OCI-LY7 (cell line): ENCODE measurements at regions not wholly inside any gene's neighbourhood (a gene's known extent, or its start where the extent isn't known, plus 50 kb on each side); places are given as distances from the start of the nearest gene placed in this dataset.

Experiments used
- BruUV-seq: library from RNA; stranded (reverse); fragments of 400-500 nt; replicated peaks from 2 replicates; lab custom pipeline; 2021; lab: Mats Ljungman, UMichigan
- CTCF ChIA-PET: fragments of 300-600 bp; sonication (Branson Sonifier 250); formaldehyde crosslinking; loops from one replicate; lab custom pipeline; 2022; ENCODE audit warnings: antibody characterized with exemption; ENCODE audit not compliant: unreplicated experiment; lab: Charles Lee
- POLR2A ChIA-PET: fragments of 300-600 bp; sonication (Branson Sonifier 250); formaldehyde crosslinking; loops from one replicate; lab custom pipeline; 2022; ENCODE audit warnings: antibody characterized with exemption; lab: Charles Lee
- DNase-seq: peaks from one replicate; pipeline ENCODE4 v3.0.0-alpha.2; 2015; ENCODE audit warnings: low spot score
- H2AFZ ChIP-seq: fragments of 200-600 bp; sonication (generic), shearing (Covaris generic); 2 replicates; pipeline ENCODE4 v1.6.1; 2014; ENCODE audit warnings: mild to moderate bottlenecking, antibody characterized with exemption, low read length, moderate library complexity
- H3K27ac ChIP-seq: fragments of 200-600 bp; sonication (generic); 2 replicates; pipeline ENCODE4 v1.5.1; 2014; ENCODE audit warnings: mixed run types, low read depth, mild to moderate bottlenecking, moderate library complexity, low read length, inconsistent platforms; ENCODE audit not compliant: poor library complexity, severe bottlenecking
- H3K36me3 ChIP-seq: fragments of 200-600 bp; sonication (generic); 2 replicates; pipeline ENCODE4 v1.6.1; 2014; ENCODE audit warnings: mild to moderate bottlenecking, antibody characterized with exemption, low read length, moderate library complexity, mixed read lengths; ENCODE audit not compliant: insufficient read depth
- H3K4me1 ChIP-seq: fragments of 200-600 bp; sonication (generic); 2 replicates; pipeline ENCODE4 v1.5.1; 2014; ENCODE audit warnings: mild to moderate bottlenecking, low read length; ENCODE audit not compliant: insufficient read depth, poor library complexity, severe bottlenecking
- H3K4me2 ChIP-seq: fragments of 200-600 bp; sonication (generic); 2 replicates; pipeline ENCODE4 v1.6.1; 2014; ENCODE audit warnings: mild to moderate bottlenecking, low read length
- H3K4me3 ChIP-seq: fragments of 200-600 bp; sonication (generic); 2 replicates; pipeline ENCODE4 v1.5.1; 2014; ENCODE audit warnings: mild to moderate bottlenecking, low read depth, low read length; ENCODE audit not compliant: poor library complexity, severe bottlenecking
- H3K79me2 ChIP-seq: fragments of 200-600 bp; sonication (generic); 2 replicates; pipeline ENCODE4 v1.6.1; 2016; ENCODE audit warnings: low read depth, mild to moderate bottlenecking, low read length, moderate library complexity, mixed read lengths; ENCODE audit not compliant: insufficient read depth
- H3K9me2 ChIP-seq: fragments of 200-600 bp; sonication (generic); 2 replicates; pipeline ENCODE4 v1.6.1; 2016; ENCODE audit warnings: mild to moderate bottlenecking, low read length, mixed read lengths; ENCODE audit not compliant: insufficient read depth
- H3K9me3 ChIP-seq: fragments of 200-600 bp; sonication (generic); 2 replicates; pipeline ENCODE4 v1.6.1; 2014; ENCODE audit warnings: mild to moderate bottlenecking, mixed run types, low read length, mixed read lengths
- H4K20me1 ChIP-seq: fragments of 200-600 bp; sonication (generic); 2 replicates; pipeline ENCODE4 v1.6.1; 2014; ENCODE audit warnings: mild to moderate bottlenecking, antibody characterized with exemption, low read length, moderate library complexity, mixed read lengths; ENCODE audit not compliant: insufficient read depth
- CTCF ChIP-seq: fragments of 200-600 bp; sonication (generic); conservative IDR thresholded peaks from 2 replicates; pipeline ENCODE4 v1.5.1; 2014; ENCODE audit warnings: mild to moderate bottlenecking, antibody characterized with exemption, low read length, moderate library complexity, mixed read lengths
- EZH2phosphoT487 ChIP-seq: fragments of 200-600 bp; sonication (generic); IDR thresholded peaks from 2 replicates; pipeline ENCODE4 v1.6.1; 2018; ENCODE audit warnings: low read depth, borderline replicate concordance, mild to moderate bottlenecking, mixed run types, antibody characterized with exemption, low read length, moderate library complexity, mixed read lengths
- intact Hi-C: fragments of 100-400 bp; cut with micrococcal nuclease; formaldehyde crosslinking; loops from one replicate; pipeline ENCODE4 v1.10.0; 2022; ENCODE audit not compliant: unreplicated experiment

- TF ChIP-seq CTCF (no peak), EZH2phosphoT487 (no peak)
- H4K20me1 ChIP-seq = no peaks in the 10 kb centered on the region
- ChIA-PET POLR2A (interaction anchor here (0.6 to 1.0 kb wide), 2 partner anchors 22 to 103 kb away, joined by 3 read pairs; no protein-coding TSS in a partner anchor), CTCF (no interaction called here)
- no peak overlapping the region for H3K4me3 ChIP-seq
- no peak overlapping the region for H3K4me2 ChIP-seq
- no peaks in the 10 kb centered on the region for H3K4me1 ChIP-seq
- no peak overlapping the region for H3K27ac ChIP-seq
- no peaks in the 10 kb centered on the region for H3K9me3 ChIP-seq
- H2AFZ ChIP-seq = no peak overlapping the region
- no TSS peak for BruUV-seq
- intact Hi-C loops = no loop called here
- no peaks in the 10 kb centered on the region for H3K36me3 ChIP-seq
- no peaks in the 10 kb centered on the region for H3K79me2 ChIP-seq
- DNase-seq = no peak
- H3K9me2 ChIP-seq = no peaks in the 10 kb centered on the region
Measured at GRCh38 chr16:72680732-72681131, 367.2 kb downstream of the ZFHX3 start.

DNA sequence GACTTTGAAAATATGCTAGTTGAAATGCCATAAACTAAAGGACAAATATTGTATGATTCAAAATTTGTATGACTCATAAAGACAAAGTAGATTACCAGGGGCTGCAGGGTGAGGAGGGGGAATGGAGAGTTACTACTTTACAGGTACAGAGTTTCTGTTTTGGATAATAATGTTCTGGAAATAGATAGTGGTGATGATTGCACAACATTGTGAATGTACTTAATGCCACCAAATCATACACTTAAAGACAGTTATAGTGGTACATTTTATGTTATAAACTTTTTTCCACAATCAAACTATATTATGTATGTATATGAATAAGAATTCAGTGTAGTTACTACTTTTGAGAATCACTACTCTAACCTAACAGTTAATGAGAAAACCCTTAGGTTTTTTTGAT lies 368.1 kb downstream of the ZFHX3 start:
- ChIA-PET CTCF (no interaction called here), POLR2A (no interaction called here)
- no peaks in the 10 kb centered on the region for H4K20me1 ChIP-seq
- TF ChIP-seq EZH2phosphoT487 (no peak), CTCF (no peak)
- intact Hi-C loops = no loop called here
- no peak overlapping the region for H3K27ac ChIP-seq
- H3K36me3 ChIP-seq = no peaks in the 10 kb centered on the region
- no peaks in the 10 kb centered on the region for H3K9me2 ChIP-seq
- H3K9me3 ChIP-seq = no peaks in the 10 kb centered on the region
- H2AFZ ChIP-seq = no peak overlapping the region
- H3K79me2 ChIP-seq = no peaks in the 10 kb centered on the region
- DNase-seq = no peak
- H3K4me1 ChIP-seq = no peaks in the 10 kb centered on the region
- H3K4me3 ChIP-seq = no peak overlapping the region
- no peak overlapping the region for H3K4me2 ChIP-seq
- BruUV-seq = no TSS peak

- no peaks in the 10 kb centered on the region for H3K4me1 ChIP-seq
- POLR2A ChIA-PET = no interaction called here
- H3K27ac ChIP-seq = no peak overlapping the region
- no peaks in the 10 kb centered on the region for H3K9me2 ChIP-seq
- no peaks in the 10 kb centered on the region for H3K36me3 ChIP-seq
- no peaks in the 10 kb centered on the region for H3K79me2 ChIP-seq
- no TSS peak for BruUV-seq
- H2AFZ ChIP-seq = no peak overlapping the region
- TF ChIP-seq CTCF = no peak
- TF ChIP-seq EZH2phosphoT487 = no peak
- no peak for DNase-seq
- intact Hi-C loops = no loop called here
- CTCF ChIA-PET = no interaction called here
- H3K4me2 ChIP-seq = no peak overlapping the region
- no peak overlapping the region for H3K4me3 ChIP-seq
- peaks cover 6% of the 10 kb centered on the region; the same call in 1 of the 2 replicates for H3K9me3 ChIP-seq
- no peaks in the 10 kb centered on the region for H4K20me1 ChIP-seq
Measured at GRCh38 chr16:72677662-72678447, 370.1 kb downstream of the ZFHX3 start.
